ENCODE measurements at regions not wholly inside any gene's neighbourhood (a gene's known extent, or its start where the extent isn't known, plus 50 kb on each side); places are given as distances from the start of the nearest gene placed in this dataset.

DNA sequence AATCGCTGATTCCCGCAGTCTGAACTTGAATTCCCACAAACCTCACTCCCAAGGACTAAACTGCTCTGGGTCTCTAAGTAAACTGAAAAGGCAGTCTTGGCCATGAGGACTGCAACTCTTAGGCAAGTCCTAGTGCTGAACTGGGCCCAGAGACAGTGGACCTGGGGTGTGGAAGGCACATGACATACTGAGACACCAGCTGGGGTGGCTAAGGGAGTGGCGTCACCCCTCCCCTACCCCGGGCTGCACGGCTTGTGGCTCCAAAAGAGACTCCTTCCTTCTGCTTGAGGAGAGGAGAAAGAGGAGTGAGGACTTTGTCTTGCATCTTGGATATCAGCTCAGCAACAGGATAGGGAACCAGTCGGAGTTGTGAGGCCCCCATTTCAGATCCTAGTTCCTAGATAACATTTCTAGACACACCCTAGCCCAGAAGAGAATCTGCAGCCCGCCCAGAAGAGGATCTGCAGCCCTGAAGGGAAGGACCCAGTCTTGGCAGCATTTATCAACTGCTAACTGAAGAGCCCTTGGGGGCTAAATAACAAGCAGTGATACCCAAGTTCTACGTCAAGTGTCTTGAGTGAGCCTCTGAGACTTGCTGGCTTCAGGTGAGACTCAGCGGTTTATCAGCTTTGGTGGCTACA, 110.7 kb upstream of the C3orf80 start:
- DNase-seq (ENCODE audit: low read depth), result no peak
- H3K4me3 ChIP-seq (ENCODE audit: low read length), result no peak overlapping the region
- TF ChIP-seq CTCF (conservative IDR thresholded peaks at IDR 0.05; ENCODE audit: low read length), result no peak

DNA sequence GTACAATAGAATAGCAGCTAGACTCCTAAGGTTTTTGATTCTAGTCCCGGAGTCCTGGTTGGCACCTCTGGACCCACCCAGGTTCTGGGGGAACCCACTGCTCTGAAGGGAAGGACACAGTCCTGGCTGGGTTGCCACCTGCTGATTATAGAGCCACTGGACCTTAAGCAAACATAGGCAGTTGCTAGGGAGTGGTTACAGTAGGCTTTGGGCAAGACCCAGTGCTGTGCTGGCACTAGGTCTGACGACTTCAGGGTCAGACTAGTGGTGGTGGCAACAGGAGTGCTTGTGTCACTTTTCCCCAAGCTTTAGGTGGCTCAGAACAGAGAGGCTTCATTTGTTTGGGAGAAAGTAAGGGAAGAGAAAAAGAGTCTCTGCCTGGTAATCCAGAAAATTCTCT, 109.8 kb upstream of the C3orf80 start:
- no peak for TF ChIP-seq CTCF (conservative IDR thresholded peaks at IDR 0.05; ENCODE audit: low read length)
- DNase-seq (ENCODE audit: low read depth), result no peak
- H3K4me3 ChIP-seq (ENCODE audit: low read length), result no peak overlapping the region

GRCh38 chr3:160124224-160124623, 101.0 kb upstream of the C3orf80 start:
- H3K4me3 ChIP-seq (ENCODE audit: low read length), result no peak overlapping the region
- no peak for TF ChIP-seq CTCF (conservative IDR thresholded peaks at IDR 0.05; ENCODE audit: low read length)

DNA sequence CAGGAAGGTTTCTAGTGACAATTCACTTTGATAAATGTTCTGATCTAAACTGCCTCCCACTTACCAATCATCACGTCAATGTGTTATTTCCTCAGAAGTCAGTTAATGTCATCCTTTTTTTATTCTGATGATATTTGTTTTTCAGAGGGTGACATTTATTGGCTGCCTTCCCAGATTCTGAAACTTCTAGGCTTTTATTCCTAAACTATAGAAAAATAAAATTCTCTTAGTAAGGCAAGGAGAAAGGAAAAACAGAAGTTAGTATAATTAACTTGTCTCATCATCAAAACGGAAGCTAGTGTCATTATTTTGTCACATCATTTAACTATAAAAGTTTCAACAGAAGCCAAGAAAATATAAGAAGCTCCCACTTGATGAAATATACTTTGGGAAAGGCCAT, 100.0 kb upstream of the C3orf80 start:
- no peak for DNase-seq (ENCODE audit: low read depth)
- no peak overlapping the region for H3K4me3 ChIP-seq (ENCODE audit: low read length)
- TF ChIP-seq CTCF (conservative IDR thresholded peaks at IDR 0.05; ENCODE audit: low read length), result no peak

More at GRCh38 chr3:160124224-160124623, 101.0 kb upstream of the C3orf80 start:
- DNase-seq (ENCODE audit: low read depth), result no peak

- no peak for DNase-seq (ENCODE audit: low read depth)
- H3K4me3 ChIP-seq (ENCODE audit: low read length), result no peak overlapping the region
- TF ChIP-seq CTCF (conservative IDR thresholded peaks at IDR 0.05; ENCODE audit: low read length), result no peak
Observed at GRCh38 chr3:160126051-160126450, 99.2 kb upstream of the C3orf80 start.

DNA sequence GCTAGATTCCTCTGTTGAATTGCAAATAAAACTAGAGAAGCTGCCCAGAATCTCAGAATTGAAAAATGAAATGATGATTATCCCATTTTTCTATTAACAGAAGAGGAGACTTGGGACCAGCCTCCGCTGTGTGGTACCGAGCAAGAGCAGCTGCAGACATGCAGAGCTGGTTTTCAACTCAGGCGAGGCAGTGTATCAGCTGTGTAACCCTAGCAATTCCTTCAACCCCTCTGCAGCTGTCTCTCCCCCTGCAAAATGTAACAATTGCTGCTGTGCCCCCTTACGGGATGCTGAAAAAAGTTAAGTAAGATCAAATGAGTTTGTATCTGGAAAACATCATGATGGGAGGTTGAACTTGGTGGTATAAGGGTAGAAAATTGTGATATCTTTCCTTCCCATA, 98.5 kb upstream of the C3orf80 start:
- no peak overlapping the region for H3K4me3 ChIP-seq (ENCODE audit: low read length)
- no peak for TF ChIP-seq CTCF (conservative IDR thresholded peaks at IDR 0.05; ENCODE audit: low read length)
- DNase-seq (ENCODE audit: low read depth), result no peak

DNA sequence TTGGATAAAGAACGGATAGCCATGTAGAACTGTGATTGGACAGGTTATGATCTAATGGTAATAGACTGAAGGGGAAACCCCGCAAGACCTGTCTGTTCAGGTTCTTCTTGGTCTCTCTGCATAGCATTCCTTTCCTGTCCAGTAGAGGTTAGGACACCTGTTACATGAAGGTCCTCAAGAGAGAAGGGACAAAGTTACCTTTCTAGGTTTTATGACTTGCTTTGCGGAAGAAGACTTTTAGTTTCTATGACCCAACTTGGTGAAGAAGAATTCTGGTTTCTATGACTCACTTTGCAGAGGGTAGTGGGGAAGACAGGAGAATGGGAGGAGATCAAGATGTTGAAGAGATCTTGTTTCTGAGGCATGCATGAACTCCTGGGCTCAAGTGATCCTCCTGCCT, 97.9 kb upstream of the C3orf80 start:
- no peak overlapping the region for H3K4me3 ChIP-seq (ENCODE audit: low read length)
- no peak for DNase-seq (ENCODE audit: low read depth)
- no peak for TF ChIP-seq CTCF (conservative IDR thresholded peaks at IDR 0.05; ENCODE audit: low read length)

All from AG10803 (cell line).